ENCODE measurements at regions not wholly inside any gene's neighbourhood (a gene's known extent, or its start where the extent isn't known, plus 50 kb on each side); places are given as distances from the start of the nearest gene placed in this dataset.

DNA sequence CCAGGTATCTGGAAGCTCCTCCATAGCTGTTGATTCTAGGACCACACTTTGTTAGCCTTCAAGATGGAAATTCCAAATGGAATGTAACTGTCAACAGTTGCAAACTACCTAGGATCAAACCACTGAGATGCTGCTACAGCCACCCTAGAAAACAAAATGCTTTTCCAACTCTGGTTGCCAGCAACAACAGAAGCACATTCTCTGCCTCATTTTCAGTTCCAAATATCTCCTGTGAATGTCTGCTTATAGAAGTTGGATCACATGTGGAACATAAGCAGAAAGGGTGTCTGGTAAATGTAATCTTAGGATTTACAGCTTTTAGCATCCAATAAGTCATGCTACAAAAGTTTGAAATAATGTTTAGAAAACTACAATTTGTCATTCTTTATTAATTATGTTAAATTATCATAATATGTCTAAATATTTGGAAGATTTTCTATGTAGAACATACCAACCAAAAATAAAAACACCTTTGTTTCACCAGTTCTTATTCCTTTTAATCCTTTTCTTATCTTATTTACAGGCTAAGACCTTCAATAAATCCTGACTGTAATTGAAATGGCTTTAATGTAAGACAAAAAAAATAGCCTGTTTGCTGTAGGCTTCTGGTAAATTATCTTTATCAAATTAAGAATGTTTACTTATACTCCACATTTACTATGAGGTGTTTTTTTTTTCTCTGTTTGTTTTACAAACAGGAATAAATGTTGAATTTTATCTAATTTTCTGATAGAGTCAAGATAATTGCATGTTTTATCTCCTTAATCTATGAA, 687.1 kb downstream of the IGSF11 start:
- no peak for DNase-seq (ENCODE audit: low read depth, low spot score)
- CTCF ChIA-PET, result no interaction called here

DNA sequence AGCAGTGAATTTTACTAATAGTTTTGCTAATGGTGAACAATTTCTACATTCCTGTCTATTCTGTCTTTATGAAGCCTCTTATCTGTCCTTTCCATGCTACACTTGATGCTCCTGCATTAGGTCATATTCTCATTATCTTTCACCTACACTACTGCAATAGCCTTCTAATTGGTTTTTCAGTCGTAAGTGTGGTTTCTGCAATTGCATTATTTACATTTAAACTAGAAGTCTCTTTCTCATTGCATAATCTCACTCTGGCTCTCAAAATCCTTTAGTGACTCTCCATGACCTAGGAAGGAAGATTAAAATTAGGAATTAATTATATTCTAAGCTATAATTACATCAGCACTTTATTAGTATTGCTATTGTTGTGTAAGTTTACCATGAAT, 686.5 kb downstream of the IGSF11 start:
- Histone ChIP-seq H3K27ac (ENCODE audit: low read depth, low read length) (no peak overlapping the region), H3K27me3 (ENCODE audit: control insufficient read depth, insufficient read depth, low read length) (no peaks in the 10 kb centered on the region), H3K4me3 (ENCODE audit: low read depth, low read length) (no peak overlapping the region), H3K9me3 (ENCODE audit: control insufficient read depth, insufficient read depth, low read length) (no peaks in the 10 kb centered on the region)
- ChIA-PET CTCF (no interaction called here), POLR2A (no interaction called here)
- TF ChIP-seq, protein P1, sequence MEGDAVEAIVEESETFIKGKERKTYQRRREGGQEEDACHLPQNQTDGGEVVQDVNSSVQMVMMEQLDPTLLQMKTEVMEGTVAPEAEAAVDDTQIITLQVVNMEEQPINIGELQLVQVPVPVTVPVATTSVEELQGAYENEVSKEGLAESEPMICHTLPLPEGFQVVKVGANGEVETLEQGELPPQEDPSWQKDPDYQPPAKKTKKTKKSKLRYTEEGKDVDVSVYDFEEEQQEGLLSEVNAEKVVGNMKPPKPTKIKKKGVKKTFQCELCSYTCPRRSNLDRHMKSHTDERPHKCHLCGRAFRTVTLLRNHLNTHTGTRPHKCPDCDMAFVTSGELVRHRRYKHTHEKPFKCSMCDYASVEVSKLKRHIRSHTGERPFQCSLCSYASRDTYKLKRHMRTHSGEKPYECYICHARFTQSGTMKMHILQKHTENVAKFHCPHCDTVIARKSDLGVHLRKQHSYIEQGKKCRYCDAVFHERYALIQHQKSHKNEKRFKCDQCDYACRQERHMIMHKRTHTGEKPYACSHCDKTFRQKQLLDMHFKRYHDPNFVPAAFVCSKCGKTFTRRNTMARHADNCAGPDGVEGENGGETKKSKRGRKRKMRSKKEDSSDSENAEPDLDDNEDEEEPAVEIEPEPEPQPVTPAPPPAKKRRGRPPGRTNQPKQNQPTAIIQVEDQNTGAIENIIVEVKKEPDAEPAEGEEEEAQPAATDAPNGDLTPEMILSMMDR (IDR thresholded peaks at IDR 0.05; ENCODE audit: low read depth, low read length), result no peak
- no peak for DNase-seq (ENCODE audit: low read depth, low spot score)

More for the DNA sequence above, 687.1 kb downstream of the IGSF11 start:
- Histone ChIP-seq H3K27me3 (ENCODE audit: control insufficient read depth, insufficient read depth, low read length) (no peaks in the 10 kb centered on the region), H3K9me3 (ENCODE audit: control insufficient read depth, insufficient read depth, low read length) (no peaks in the 10 kb centered on the region), H3K27ac (ENCODE audit: low read depth, low read length) (no peak overlapping the region), H3K4me3 (ENCODE audit: low read depth, low read length) (no peak overlapping the region)
- POLR2A ChIA-PET, result no interaction called here
- TF ChIP-seq, protein P1 (IDR thresholded peaks at IDR 0.05; ENCODE audit: low read depth, low read length), result no peak

DNA sequence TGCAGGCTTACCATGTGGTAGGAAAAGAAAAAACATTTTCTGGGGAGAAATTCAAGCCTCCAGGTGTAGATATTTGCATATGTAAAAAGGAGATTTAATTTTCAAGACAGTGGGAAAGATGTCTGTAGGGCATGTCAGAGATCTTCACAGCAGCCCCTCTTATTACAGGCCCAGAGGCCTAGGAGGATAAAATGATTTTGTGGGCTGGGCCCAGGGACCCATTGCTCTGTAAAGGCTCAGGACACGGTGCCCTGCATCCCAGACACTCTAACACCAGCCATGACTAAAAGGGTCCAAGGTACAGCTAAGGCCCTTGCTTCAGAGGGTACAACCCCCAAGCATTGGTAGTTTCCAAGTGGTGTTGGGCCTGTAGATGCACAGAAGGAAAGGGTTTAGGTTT, 680.1 kb downstream of the IGSF11 start:
- TF ChIP-seq, protein P1 (IDR thresholded peaks at IDR 0.05; ENCODE audit: low read depth, low read length), result no peak
- no peak for DNase-seq (ENCODE audit: low read depth, low spot score)
- POLR2A ChIA-PET, result no interaction called here
- Histone ChIP-seq H3K4me3 (ENCODE audit: low read depth, low read length) (no peak overlapping the region), H3K27me3 (ENCODE audit: control insufficient read depth, insufficient read depth, low read length) (no peaks in the 10 kb centered on the region), H3K27ac (ENCODE audit: low read depth, low read length) (no peak overlapping the region), H3K9me3 (ENCODE audit: control insufficient read depth, insufficient read depth, low read length) (peaks cover 6% of the 10 kb centered on the region; the same call in 1 of the 2 replicates)
- CTCF ChIA-PET, result no interaction called here

DNA sequence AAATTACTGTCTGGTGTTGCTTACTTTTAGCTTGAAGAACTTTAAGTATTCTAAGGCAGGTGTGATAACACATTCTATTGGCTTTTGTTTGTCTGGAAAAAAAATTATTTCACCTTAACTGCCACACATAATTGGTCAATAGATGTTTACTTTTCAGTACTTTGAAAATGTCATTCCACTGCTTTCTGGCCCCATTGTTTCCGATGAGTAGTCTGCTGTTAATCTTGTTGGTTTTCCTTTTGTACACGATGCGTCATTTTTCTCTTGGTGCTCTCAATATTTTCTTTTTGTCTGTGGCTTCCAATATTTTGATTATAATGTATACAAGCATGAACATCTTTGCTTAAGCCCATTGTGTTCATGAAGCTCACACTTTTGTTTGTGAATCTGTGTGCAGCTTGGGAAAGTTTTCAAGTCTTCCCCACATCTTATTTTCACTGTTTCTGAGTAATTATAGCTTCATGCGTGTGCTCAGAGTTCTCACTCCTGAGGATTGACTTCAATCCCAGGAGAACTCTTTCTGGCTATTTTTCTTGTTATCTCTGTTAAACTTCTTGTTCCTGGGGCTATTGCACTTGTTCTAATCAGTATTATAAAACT, 664.7 kb downstream of the IGSF11 start:
- no peak for DNase-seq (ENCODE audit: low read depth, low spot score)
- H3K27me3 ChIP-seq (ENCODE audit: control insufficient read depth, insufficient read depth, low read length), result no peaks in the 10 kb centered on the region
- no peak overlapping the region for H3K27ac ChIP-seq (ENCODE audit: low read depth, low read length)
- H3K4me3 ChIP-seq (ENCODE audit: low read depth, low read length), result no peak overlapping the region
- H3K9me3 ChIP-seq (ENCODE audit: control insufficient read depth, insufficient read depth, low read length), result no peaks in the 10 kb centered on the region
- CTCF ChIA-PET, result no interaction called here
- POLR2A ChIA-PET, result no interaction called here
- TF ChIP-seq, protein P1 (IDR thresholded peaks at IDR 0.05; ENCODE audit: low read depth, low read length), result no peak

DNA sequence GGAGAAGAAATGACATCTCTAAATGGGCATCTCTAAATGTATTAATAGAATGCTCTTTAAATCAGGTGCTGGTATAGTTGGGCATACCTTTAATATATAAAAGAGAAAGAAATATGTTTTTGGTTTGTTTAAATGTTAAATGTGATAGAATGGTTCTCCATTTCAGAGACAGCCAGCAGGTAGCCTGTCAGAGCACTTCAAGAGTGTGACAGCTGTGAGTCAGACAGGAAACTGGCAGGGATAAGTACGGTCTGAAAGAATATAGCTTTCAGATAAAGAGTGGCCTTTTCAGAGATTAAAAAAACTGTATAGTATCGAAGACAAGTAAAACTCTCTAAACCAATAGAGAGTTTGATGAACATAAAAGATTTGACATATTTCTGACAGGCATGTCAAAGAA, 654.1 kb downstream of the IGSF11 start:
- Histone ChIP-seq H3K9me3 (ENCODE audit: control insufficient read depth, insufficient read depth, low read length) (no peaks in the 10 kb centered on the region), H3K27ac (ENCODE audit: low read depth, low read length) (no peak overlapping the region), H3K27me3 (ENCODE audit: control insufficient read depth, insufficient read depth, low read length) (no peaks in the 10 kb centered on the region), H3K4me3 (ENCODE audit: low read depth, low read length) (no peak overlapping the region)
- no peak for DNase-seq (ENCODE audit: low read depth, low spot score)
- POLR2A ChIA-PET, result no interaction called here
- CTCF ChIA-PET, result no interaction called here
- TF ChIP-seq, protein P1 (IDR thresholded peaks at IDR 0.05; ENCODE audit: low read depth, low read length), result no peak
